Mesothelial cell of epicardium (in vitro differentiated cells): ENCODE measurements at regions not wholly inside any gene's neighbourhood (a gene's known extent, or its start where the extent isn't known, plus 50 kb on each side); places are given as distances from the start of the nearest gene placed in this dataset.
"Not testable (repeated sequence)": the region's sequence is repeated elsewhere in the genome, so short reads cannot be mapped to it uniquely, and the experiment has no call there.

Source experiments
- DNase-seq, 2 experiments: peaks; one replicate each; pipeline ENCODE4 v3.0.0; 2021; ENCODE audit warnings: low spot score in 2 of 2; ENCODE audit not compliant: unreplicated experiment in 2 of 2
- H3K27ac Mint-ChIP-seq: 2 replicates; pipeline ENCODE4 v1.8.0; 2021; ENCODE audit warnings: mixed read lengths
- H3K27me3 Mint-ChIP-seq: 2 replicates; pipeline ENCODE4 v1.8.0; 2021; ENCODE audit warnings: low read depth, mixed read lengths
- H3K36me3 Mint-ChIP-seq: 2 replicates; pipeline ENCODE4 v1.8.0; 2021; ENCODE audit warnings: mixed read lengths
- H3K4me1 Mint-ChIP-seq: 2 replicates; pipeline ENCODE4 v1.8.0; 2021; ENCODE audit warnings: mixed read lengths
- H3K4me3 Mint-ChIP-seq: 2 replicates; pipeline ENCODE4 v1.8.0; 2021; ENCODE audit warnings: mild to moderate bottlenecking, moderate library complexity, mixed read lengths
- H3K9me3 Mint-ChIP-seq: 2 replicates; pipeline ENCODE4 v1.8.0; 2021; ENCODE audit warnings: mixed read lengths
- CTCF ChIP-seq: fragments of 200-600 bp; sonication (generic); IDR thresholded peaks from one replicate; pipeline ENCODE4 v1.5.0; 2021; ENCODE audit warnings: antibody characterized with exemption; ENCODE audit not compliant: unreplicated experiment

- no peak overlapping the region for H3K27ac Mint-ChIP-seq
- H3K9me3 Mint-ChIP-seq = no peaks in the 10 kb centered on the region
- H3K27me3 Mint-ChIP-seq = no peaks in the 10 kb centered on the region
- peaks cover 3% of the 10 kb centered on the region for H3K4me1 Mint-ChIP-seq
- H3K36me3 Mint-ChIP-seq = no peaks in the 10 kb centered on the region
- no peak for TF ChIP-seq CTCF
- no peak for DNase-seq
- no peak overlapping the region for H3K4me3 Mint-ChIP-seq
Observed at GRCh38 chr12:87597114-87597513, 432.1 kb downstream of the C12orf50 start.

DNA sequence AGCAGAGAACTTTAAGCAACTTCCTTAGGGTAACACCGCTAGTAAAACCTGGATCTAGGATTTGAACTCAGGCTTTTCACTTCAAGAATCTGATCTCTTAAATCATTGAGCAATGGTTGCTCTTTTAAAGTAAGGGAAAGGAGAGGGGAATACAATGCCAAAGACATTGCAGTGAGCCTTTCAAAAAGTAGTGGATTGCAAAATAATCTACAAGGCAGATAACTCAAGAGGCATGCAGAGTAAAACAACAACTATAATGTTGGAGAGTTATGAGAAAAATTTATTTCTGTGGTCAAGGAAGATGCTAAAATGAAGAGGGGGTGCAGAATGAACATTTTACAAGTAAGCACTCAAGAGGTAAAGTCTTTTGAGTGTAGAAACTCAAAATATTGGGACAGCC, 432.6 kb downstream of the C12orf50 start:
- Mint-ChIP-seq H3K4me1 (peaks cover 3% of the 10 kb centered on the region), H3K27ac (no peak overlapping the region), H3K36me3 (no peaks in the 10 kb centered on the region), H3K4me3 (no peak overlapping the region), H3K9me3 (peaks cover under 1% of the 10 kb centered on the region), H3K27me3 (no peaks in the 10 kb centered on the region)
- no peak for TF ChIP-seq CTCF
- no peak for DNase-seq

DNA sequence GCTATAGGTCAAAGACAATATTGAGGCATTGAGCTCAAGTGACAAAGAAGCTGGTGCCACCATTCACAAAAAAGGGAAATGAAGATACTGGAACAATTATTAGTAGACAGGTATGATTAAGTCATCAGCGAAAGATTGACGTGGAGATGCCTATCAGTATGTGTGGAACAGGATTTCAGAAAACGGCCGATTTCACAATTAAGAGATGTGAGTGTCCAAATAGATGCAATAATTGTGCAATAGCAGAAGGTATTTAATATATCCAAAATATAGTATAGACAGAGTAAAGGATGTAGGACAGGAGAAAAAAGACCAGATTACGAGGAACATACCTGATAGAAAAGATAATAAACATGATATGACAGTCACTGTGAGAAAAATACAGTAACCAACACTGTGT, 433.1 kb downstream of the C12orf50 start:
- TF ChIP-seq CTCF = no peak
- no peak overlapping the region for H3K4me3 Mint-ChIP-seq
- peaks cover 5% of the 10 kb centered on the region for H3K9me3 Mint-ChIP-seq
- H3K27ac Mint-ChIP-seq = no peak overlapping the region
- H3K27me3 Mint-ChIP-seq = no peaks in the 10 kb centered on the region
- H3K4me1 Mint-ChIP-seq = peaks cover 3% of the 10 kb centered on the region
- H3K36me3 Mint-ChIP-seq = peaks cover 4% of the 10 kb centered on the region
- no peak for DNase-seq

DNA sequence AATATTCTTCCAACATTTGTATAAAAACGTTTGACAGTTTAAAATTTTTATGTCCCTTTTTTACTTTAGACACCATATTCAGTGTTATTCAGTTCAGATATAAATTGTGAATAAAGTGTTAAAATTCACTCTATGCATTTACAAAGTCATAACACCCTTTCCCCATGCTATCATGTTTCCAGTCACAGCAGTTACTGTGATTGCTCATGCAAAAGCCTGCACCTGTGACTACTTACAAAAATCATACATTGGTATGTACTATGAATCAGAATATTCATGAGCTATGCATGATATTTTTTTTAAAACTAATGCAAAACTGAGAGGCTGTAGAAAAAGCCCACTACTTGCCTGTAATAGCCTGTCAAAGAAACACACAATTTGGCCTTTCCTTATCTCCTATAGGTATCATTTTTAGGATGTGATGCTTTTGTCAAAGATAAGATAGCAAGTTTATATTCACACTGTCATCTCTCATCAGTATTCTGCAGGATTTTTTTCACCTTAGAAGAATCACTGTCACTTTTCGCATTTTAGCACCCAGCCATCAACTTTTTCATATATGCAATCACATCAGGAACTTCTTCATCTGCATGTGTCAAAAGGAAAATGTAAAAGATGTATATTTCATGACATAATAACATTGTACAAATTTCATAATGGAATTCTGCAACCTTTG, 443.2 kb downstream of the C12orf50 start:
- no peak overlapping the region for H3K27ac Mint-ChIP-seq
- H3K9me3 Mint-ChIP-seq = peaks cover 6% of the 10 kb centered on the region
- H3K36me3 Mint-ChIP-seq = peaks cover 4% of the 10 kb centered on the region
- H3K4me3 Mint-ChIP-seq = no peak overlapping the region
- no peak for DNase-seq
- no peaks in the 10 kb centered on the region for H3K27me3 Mint-ChIP-seq
- no peaks in the 10 kb centered on the region for H3K4me1 Mint-ChIP-seq
- TF ChIP-seq CTCF = no peak

GRCh38 chr12:87579091-87579490, 450.1 kb downstream of the C12orf50 start:
- not testable (repeated sequence) for H3K4me3 Mint-ChIP-seq, H3K36me3 Mint-ChIP-seq, H3K27ac Mint-ChIP-seq, H3K4me1 Mint-ChIP-seq, DNase-seq, H3K27me3 Mint-ChIP-seq
- H3K9me3 Mint-ChIP-seq = peaks cover 26% of the 10 kb centered on the region

- no peak for DNase-seq
- Mint-ChIP-seq H3K9me3 (peaks cover 22% of the 10 kb centered on the region), H3K27me3 (no peaks in the 10 kb centered on the region), H3K27ac (no peak overlapping the region), H3K4me1 (peaks cover 5% of the 10 kb centered on the region), H3K4me3 (no peak overlapping the region), H3K36me3 (no peaks in the 10 kb centered on the region)
- TF ChIP-seq CTCF = no peak
Observed at GRCh38 chr12:87575906-87576305, 453.3 kb downstream of the C12orf50 start.

DNA sequence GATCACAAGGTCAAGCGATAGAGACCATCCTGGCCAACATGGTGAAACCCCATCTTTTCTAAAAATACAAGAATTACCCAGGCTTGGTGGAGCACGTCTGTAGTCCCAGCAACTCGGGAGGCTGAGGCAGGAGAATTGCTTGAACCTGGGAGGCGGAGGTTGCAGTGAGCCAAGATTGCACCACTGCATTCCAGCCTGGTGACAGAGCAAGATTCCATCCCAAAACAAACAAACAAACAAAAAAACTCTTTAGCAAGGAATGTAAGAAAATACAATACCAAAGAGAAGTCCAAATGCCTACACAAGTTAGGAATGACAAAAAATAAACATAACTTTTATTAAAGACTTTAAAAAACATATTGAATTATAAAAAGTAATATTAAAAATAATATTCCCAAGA, 462.3 kb downstream of the C12orf50 start:
- H3K36me3 Mint-ChIP-seq, H3K4me1 Mint-ChIP-seq, DNase-seq, H3K27ac Mint-ChIP-seq, H3K27me3 Mint-ChIP-seq, H3K4me3 Mint-ChIP-seq: not testable (repeated sequence)
- peaks cover 22% of the 10 kb centered on the region for H3K9me3 Mint-ChIP-seq
